ENCODE measurements at regions not wholly inside any gene's neighbourhood (a gene's known extent, or its start where the extent isn't known, plus 50 kb on each side); places are given as distances from the start of the nearest gene placed in this dataset.

DNA sequence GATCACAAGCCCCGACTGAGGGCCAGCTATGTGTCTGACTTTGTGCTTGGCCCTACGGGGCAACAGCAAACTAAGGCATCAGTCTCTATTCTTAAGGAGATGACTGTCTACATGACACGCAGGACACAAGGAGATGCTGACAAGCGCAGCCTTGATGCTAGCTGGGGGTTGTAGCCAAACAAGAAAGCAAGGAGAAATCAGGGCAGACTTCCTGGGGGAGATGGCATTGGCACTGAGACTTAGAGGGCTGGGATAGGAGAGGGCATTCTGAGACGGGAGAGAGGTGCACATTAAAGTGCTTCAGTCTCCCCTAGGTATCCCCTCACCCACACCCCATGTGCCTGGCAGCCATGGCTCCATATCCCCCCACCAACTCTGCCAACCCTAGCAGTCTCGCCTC is 210.8 kb upstream of the POU3F1 start:
- Histone ChIP-seq H3K4me1 (no peaks in the 10 kb centered on the region), H3K27ac (no peak overlapping the region), H3K27me3 (no peaks in the 10 kb centered on the region), H3K9me3 (peaks cover 0 to 8% of the 10 kb centered on the region in 2 donors), H3K4me3 (no peak overlapping the region), H3K36me3 (no peaks in the 10 kb centered on the region)
- DNase-seq (ENCODE audit: low spot score in 2 of 2) = no peak
- intact Hi-C loops (cut with DNase I; ENCODE audit: low total_unique reads) = no loop called here
- TF ChIP-seq POLR2AphosphoS5 (IDR thresholded peaks at IDR 0.05) (no peak), POLR2A (IDR thresholded peaks at IDR 0.05) (no peak)
- TF ChIP-seq, protein P1, sequence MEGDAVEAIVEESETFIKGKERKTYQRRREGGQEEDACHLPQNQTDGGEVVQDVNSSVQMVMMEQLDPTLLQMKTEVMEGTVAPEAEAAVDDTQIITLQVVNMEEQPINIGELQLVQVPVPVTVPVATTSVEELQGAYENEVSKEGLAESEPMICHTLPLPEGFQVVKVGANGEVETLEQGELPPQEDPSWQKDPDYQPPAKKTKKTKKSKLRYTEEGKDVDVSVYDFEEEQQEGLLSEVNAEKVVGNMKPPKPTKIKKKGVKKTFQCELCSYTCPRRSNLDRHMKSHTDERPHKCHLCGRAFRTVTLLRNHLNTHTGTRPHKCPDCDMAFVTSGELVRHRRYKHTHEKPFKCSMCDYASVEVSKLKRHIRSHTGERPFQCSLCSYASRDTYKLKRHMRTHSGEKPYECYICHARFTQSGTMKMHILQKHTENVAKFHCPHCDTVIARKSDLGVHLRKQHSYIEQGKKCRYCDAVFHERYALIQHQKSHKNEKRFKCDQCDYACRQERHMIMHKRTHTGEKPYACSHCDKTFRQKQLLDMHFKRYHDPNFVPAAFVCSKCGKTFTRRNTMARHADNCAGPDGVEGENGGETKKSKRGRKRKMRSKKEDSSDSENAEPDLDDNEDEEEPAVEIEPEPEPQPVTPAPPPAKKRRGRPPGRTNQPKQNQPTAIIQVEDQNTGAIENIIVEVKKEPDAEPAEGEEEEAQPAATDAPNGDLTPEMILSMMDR (IDR thresholded peaks at IDR 0.05) = no peak

DNA sequence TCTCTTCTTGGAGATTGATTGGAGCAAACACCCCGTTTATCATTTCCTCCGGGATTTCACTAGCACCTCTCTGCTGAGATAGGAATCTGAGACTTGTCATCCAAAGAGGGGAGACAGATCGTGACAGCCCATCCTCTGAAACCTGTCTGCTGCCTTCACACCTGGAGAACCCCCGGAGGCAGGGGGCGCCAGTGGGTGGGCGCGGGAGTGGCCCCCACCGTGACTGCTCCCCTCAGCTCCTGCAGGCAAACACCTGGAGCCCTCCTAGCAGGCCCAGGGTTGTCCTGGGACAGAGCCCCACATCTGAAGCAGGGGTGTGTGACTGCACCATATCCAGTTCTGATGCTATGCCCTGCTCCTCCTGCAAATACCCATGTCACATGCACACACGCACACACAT is 209.5 kb upstream of the POU3F1 start:
- Histone ChIP-seq H3K4me1 (no peaks in the 10 kb centered on the region), H3K9me3 (peaks cover 0 to 8% of the 10 kb centered on the region in 2 donors), H3K4me3 (no peak overlapping the region), H3K27me3 (no peaks in the 10 kb centered on the region), H3K27ac (no peak overlapping the region), H3K36me3 (no peaks in the 10 kb centered on the region)
- intact Hi-C loops (cut with DNase I; ENCODE audit: low total_unique reads) = no loop called here
- no peak for DNase-seq (ENCODE audit: low spot score in 2 of 2)
- TF ChIP-seq POLR2AphosphoS5 (IDR thresholded peaks at IDR 0.05) (no peak), POLR2A (IDR thresholded peaks at IDR 0.05) (no peak)
- TF ChIP-seq, protein P1 (IDR thresholded peaks at IDR 0.05) = no peak

DNA sequence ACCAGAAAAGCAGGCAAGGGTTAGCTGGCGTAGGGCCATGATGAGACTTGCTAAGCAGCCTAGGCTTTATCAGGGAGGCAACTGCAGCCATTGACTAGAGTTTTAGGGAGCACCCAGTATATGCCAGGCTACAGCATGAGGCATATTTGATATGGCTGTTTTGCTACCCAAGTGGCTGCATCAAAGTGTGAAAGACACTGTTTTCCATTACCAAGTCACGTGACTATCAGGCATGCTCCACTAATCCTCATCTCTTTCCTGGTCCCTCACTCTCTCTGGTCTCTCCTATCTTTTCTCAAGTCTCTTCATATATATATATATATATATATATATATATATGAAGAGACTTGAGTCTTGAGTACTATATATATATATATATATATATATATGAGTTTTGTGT is 206.7 kb upstream of the POU3F1 start:
- no peaks in the 10 kb centered on the region for H3K27me3 ChIP-seq
- no peak overlapping the region for H3K4me3 ChIP-seq
- DNase-seq (ENCODE audit: low spot score in 2 of 2) = no peak
- H3K36me3 ChIP-seq = no peaks in the 10 kb centered on the region
- TF ChIP-seq, protein P1 (IDR thresholded peaks at IDR 0.05) = no peak
- TF ChIP-seq POLR2A (IDR thresholded peaks at IDR 0.05) (no peak), POLR2AphosphoS5 (IDR thresholded peaks at IDR 0.05) (no peak)
- no peak overlapping the region for H3K27ac ChIP-seq
- no peaks in the 10 kb centered on the region for H3K4me1 ChIP-seq
- intact Hi-C loops (cut with DNase I; ENCODE audit: low total_unique reads) = no loop called here
- no peaks in the 10 kb centered on the region for H3K9me3 ChIP-seq

DNA sequence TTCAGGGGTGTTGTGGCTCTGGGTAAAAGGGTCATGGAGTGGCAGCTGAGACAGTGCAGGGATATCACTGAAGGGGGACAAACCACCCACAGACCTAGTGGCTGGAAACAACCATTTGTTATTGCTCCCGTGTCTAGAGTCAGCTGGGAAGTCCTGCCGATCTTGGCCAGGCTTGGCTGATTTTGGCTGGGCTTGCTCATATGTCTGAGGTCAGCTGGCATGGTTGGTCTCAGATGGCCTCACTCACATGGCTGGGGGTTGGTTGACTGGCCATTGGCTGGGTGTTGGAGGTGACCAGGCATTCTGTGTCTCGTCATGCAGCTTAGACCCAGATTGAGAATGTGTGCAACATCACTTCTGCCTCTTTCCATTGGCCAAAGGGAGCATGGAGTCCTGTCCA is 203.8 kb upstream of the POU3F1 start:
- intact Hi-C loops (cut with DNase I; ENCODE audit: low total_unique reads) = no loop called here
- Histone ChIP-seq H3K4me1 (no peaks in the 10 kb centered on the region), H3K27me3 (no peaks in the 10 kb centered on the region), H3K27ac (no peak overlapping the region), H3K36me3 (no peaks in the 10 kb centered on the region), H3K9me3 (no peaks in the 10 kb centered on the region), H3K4me3 (no peak overlapping the region)
- DNase-seq (ENCODE audit: low spot score in 2 of 2) = no peak
- TF ChIP-seq, protein P1 (IDR thresholded peaks at IDR 0.05) = no peak
- TF ChIP-seq POLR2A (IDR thresholded peaks at IDR 0.05) (no peak), POLR2AphosphoS5 (IDR thresholded peaks at IDR 0.05) (no peak)

DNA sequence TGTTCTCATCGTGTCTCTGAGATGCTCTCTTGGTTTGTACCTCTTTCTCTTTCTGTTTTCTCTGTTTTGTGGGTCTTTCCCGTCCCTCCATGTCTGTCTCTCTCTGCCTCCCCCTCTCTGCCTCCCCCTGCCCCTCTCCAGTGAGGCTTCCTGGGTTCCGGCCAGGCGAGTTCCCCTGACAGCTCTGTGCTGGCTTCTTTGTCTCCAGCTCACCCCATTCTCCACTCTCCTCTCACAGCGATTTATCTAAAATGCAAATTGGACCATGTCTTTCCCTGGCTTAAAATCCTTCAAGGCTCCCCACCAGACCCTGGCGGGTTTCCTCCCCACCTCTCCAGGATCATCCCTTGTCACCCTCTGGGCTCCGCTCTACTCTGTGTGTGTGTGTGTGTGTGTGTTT is 202.4 kb upstream of the POU3F1 start:
- Histone ChIP-seq H3K27me3 (no peaks in the 10 kb centered on the region), H3K27ac (no peak overlapping the region), H3K4me3 (no peak overlapping the region), H3K4me1 (no peaks in the 10 kb centered on the region), H3K36me3 (no peaks in the 10 kb centered on the region), H3K9me3 (no peaks in the 10 kb centered on the region)
- no peak for DNase-seq (ENCODE audit: low spot score in 2 of 2)
- TF ChIP-seq, protein P1 (IDR thresholded peaks at IDR 0.05) = no peak
- TF ChIP-seq POLR2AphosphoS5 (IDR thresholded peaks at IDR 0.05) (no peak), POLR2A (IDR thresholded peaks at IDR 0.05) (no peak)
- intact Hi-C loops (cut with DNase I; ENCODE audit: low total_unique reads) = no loop called here

All from breast epithelium (tissue), 4 donors.